ENCODE measurements at regions not wholly inside any gene's neighbourhood (a gene's known extent, or its start where the extent isn't known, plus 50 kb on each side); places are given as distances from the start of the nearest gene placed in this dataset.

DNA sequence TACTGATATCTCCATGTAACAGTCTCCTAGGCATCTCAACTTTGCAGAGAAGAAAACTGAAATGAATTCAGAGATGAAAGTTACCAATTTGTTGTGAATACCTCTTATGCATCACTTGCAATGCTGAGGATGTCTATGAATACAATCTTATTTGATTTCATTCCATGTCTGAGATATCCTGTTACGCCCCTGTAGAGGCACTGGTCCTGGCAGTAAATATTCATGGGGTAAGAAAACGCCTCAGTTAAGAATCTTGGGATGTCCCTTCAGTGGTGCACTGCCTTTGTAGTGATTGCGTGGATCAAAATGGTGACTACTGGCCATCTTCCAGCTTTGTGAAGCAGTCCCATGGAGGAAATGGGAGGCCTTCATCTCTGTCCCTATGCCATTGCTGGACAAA lies 229.1 kb upstream of the C9orf72 start:
- TF ChIP-seq, protein P1, sequence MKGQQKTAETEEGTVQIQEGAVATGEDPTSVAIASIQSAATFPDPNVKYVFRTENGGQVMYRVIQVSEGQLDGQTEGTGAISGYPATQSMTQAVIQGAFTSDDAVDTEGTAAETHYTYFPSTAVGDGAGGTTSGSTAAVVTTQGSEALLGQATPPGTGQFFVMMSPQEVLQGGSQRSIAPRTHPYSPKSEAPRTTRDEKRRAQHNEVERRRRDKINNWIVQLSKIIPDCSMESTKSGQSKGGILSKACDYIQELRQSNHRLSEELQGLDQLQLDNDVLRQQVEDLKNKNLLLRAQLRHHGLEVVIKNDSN (IDR thresholded peaks at IDR 0.05; ENCODE audit: borderline replicate concordance, extremely low read length, insufficient read depth, low read depth, low read length): no peak
- TF ChIP-seq, protein P2, sequence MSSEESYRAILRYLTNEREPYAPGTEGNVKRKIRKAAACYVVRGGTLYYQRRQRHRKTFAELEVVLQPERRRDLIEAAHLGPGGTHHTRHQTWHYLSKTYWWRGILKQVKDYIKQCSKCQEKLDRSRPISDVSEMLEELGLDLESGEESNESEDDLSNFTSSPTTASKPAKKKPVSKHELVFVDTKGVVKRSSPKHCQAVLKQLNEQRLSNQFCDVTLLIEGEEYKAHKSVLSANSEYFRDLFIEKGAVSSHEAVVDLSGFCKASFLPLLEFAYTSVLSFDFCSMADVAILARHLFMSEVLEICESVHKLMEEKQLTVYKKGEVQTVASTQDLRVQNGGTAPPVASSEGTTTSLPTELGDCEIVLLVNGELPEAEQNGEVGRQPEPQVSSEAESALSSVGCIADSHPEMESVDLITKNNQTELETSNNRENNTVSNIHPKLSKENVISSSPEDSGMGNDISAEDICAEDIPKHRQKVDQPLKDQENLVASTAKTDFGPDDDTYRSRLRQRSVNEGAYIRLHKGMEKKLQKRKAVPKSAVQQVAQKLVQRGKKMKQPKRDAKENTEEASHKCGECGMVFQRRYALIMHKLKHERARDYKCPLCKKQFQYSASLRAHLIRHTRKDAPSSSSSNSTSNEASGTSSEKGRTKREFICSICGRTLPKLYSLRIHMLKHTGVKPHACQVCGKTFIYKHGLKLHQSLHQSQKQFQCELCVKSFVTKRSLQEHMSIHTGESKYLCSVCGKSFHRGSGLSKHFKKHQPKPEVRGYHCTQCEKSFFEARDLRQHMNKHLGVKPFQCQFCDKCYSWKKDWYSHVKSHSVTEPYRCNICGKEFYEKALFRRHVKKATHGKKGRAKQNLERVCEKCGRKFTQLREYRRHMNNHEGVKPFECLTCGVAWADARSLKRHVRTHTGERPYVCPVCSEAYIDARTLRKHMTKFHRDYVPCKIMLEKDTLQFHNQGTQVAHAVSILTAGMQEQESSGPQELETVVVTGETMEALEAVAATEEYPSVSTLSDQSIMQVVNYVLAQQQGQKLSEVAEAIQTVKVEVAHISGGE (CRISPR knock-in tag; IDR thresholded peaks at IDR 0.05): no peak
- no peak for TF ChIP-seq POLR2A (IDR thresholded peaks at IDR 0.05; ENCODE audit: low read depth, low read length)
